ENCODE measurements at regions not wholly inside any gene's neighbourhood (a gene's known extent, or its start where the extent isn't known, plus 50 kb on each side); places are given as distances from the start of the nearest gene placed in this dataset.
A peak's percentile ranks its signal among the peaks of the same experiment; 100 is the strongest.

DNA sequence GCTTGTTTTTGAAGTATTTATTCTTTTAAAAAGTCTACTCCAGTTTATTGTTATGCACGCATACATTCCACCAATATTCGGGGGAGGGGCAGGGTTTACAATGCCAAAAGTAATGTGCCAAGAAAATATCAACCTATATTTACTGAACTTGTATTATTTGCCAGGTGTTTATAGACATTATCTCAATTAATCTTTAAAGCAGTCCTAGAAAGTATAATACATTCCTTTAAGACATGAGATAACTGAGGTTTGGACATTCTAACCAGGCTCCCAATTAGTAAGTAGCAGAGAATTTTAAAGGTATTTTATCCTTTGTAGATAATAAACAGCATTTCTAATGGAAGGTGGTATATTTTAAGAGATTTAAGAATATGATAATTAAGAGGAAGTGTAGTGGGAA, 124.5 kb upstream of the LRIG3 start:
- no peak for DNase-seq (ENCODE audit: low read depth)

DNA sequence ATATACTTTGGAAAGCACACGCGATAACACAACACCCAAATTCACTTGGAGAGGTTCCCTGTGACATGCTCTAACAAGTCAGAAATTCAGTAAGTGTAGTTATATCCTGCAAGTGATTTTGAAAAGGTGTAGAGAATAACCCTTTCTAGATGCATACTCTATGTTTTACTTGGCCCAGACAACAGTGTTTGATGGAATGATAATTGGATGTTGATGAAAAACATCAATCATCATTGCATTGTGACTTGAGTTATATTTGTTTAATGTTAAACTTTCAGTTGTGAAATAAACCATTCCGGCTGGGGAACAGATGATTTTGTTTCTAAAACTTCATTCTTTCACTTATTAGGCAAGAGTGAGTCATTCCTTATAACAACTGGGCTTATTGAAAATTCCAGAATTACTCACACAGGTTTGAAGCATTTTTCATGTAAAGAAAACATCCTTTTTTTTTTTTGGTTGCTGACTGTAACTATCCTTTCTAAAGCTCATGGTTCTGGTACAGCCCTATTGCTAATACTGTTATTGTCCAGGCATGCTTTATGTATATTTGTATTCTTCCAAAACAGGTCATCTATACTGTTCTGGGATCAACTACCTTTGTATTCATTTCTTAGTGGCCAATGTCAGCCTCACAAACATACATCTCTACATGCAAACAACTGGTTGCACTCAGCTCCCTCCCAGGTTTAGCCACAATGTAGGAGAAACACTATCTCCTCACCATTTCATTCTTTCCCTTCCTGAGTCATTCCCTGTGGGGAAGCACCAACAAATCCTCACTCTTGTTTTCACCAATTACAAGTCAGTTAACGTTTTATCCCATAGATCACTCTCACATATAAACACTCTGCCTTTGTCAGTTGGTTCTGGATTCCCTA, 121.2 kb upstream of the LRIG3 start:
- peak; percentile 75 for DNase-seq (ENCODE audit: low read depth)

DNA sequence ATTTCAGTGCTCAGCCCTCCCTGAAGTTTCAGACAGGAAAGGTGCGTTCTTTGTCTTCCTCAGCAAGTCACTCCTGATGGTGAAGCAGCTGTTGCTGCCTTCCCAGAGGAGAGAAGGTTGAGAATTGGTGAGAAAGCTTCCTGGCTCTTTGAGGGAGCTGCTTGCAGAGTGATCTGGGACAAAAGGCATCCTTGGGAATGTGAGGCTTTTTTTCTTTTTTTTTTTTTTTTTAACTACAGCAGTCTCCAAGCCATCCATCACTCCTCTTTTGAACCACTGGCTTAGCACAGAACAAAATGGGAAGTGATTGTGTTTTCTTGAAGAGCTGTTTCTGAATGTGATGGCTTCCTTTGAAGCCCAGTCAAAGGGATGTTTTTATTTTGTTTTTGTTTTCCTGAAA, 120.4 kb upstream of the LRIG3 start:
- DNase-seq (ENCODE audit: low read depth): peak; percentile 66

DNA sequence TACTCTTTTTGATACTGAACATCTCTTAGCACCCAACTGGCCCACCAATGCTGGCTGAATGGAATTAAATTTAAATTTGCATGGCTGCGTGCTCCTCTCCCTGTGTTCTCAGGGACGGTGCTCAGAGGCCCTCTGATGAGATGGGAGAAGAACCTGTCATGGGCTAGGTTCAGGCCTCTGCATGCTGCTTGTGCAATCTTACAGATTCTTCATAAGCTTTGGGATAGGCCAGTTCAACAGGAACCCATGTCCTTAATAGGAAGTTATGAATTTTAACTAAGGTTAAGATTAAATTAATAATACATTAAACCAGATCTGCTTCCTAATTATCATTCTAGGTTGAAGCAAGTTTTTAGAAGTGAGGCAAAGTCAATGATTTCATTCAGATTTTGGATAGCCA, 119.7 kb upstream of the LRIG3 start:
- DNase-seq (ENCODE audit: low read depth): no peak

DNA sequence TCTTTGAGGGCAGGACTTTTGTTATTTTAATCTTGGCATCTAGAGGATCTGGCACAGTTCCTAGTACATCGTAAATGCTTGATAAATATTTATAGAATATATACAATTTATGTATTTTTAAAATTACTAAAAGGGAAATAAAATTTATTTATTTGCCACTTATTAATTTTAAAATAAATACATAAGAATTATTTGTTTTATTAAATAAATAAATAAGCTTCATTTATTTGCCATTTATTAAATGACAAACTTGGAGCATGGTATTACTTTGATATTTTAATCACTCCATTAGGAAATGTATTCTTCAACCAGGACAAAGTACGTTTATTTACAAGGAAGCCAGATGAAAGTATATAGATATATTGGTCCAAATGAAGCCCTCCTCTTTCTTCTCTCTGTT, 118.7 kb upstream of the LRIG3 start:
- DNase-seq (ENCODE audit: low read depth): no peak

DNA sequence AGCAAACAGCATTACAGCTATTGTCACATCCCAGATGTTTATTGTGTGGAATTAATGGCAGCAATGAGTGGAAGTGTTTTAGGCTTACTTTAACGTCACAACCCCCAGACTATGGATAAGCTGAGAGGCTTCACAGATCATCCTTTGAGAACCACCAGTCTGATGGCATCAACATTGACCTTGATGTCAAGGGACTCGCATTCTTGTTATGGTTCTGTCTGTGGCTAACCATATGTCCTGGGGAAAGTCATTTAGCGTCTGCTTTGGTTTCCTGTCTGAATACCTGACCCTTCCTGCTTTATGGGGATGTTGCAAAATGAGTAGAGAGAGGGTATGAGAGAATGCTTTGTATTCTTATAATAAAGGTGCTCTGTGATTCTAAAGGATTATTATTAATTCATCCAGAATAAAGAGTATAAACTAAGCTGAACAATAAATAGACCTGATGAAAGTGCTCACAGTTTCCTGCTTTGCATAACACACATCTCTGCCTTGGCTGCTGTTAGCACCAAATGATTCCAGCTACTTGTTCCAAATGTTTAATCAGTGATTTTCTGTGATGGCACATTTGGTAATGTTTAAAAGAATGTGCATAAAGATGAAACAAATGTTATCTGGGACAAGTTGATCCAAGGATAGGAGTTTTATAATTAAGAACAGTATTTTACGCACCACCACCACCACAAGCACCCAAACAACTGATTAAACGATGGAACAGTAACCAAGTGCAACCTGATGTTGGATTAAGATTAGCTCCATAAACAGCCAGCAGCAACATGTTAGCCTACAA, 116.9 kb upstream of the LRIG3 start:
- no peak for DNase-seq (ENCODE audit: low read depth)

DNA sequence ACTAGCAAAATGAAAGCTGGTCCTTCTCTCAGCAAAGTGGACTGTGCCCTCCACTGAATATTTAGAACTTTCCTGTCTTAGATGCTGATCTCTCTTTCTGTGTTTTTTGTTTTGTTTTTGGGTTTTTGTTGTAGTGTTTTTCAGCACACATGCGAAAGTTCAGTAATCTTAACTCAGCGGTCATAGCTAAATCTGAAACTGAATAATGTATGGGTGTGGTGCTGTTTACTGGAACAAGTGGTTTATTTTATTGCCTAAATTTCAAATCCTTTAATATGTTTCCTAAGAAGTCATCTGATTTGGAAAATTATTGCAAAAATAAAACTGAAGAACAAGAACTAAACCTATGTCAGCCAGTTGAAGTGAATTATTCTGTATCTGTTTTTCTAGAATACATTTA, 116.0 kb upstream of the LRIG3 start:
- DNase-seq (ENCODE audit: low read depth): no peak

DNA sequence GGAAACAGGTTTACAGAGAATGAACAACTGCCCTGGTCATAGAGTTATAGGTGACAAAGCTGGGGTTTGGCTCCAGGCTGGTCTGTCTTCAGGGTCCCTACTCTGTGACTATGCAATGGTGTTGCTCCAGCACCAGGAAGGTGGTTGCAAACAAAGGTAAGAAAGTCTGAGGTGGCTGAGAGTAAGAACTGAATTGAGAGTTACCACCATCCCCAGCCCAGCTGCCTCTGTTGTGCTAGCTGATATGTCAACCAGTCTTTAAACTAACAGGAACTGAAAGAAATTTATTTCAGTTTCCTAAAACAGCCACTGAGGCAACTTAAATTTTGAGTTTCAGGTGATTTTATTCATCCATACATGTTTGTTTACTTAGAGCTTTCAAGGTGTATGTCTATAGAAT, 111.0 kb upstream of the LRIG3 start:
- DNase-seq (ENCODE audit: low read depth): no peak

DNA sequence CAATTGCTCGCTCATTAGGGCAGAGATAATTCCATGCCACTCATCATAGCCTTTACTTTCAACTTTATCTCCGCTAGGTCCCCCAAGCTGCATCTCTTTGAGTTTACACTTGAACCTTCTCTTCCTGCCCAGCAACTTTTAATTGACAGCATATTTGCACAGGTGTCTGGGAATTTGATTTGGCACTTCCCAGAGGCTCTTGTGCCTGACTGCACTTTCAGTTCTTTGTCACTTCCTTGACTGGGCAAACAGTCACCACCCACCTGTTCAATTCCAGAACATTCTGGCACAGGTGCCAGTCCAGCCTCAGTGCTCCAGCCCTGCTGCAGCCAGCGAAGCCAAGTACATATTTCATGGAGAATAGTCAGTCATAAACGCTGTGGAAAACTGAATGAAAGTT, 110.1 kb upstream of the LRIG3 start:
- no peak for DNase-seq (ENCODE audit: low read depth)

DNA sequence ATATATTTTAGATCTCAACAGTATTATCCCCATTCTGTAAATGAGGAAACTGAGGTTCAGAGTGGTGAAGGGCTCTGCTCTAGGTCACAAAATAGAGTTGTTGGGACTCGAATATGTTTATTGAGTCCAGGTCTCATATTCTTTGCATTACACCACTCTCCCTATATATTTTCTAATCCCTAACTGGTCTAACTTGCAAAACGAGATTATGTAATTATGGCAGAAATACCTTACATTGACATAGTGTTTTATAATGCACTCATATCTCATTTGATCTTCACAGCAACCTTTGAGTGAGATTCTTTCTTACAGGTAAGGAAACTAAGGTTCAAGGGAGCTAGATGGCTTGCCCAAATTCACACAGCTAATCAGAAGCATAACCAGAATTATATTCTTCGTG, 106.9 kb upstream of the LRIG3 start:
- no peak for DNase-seq (ENCODE audit: low read depth)

DNA sequence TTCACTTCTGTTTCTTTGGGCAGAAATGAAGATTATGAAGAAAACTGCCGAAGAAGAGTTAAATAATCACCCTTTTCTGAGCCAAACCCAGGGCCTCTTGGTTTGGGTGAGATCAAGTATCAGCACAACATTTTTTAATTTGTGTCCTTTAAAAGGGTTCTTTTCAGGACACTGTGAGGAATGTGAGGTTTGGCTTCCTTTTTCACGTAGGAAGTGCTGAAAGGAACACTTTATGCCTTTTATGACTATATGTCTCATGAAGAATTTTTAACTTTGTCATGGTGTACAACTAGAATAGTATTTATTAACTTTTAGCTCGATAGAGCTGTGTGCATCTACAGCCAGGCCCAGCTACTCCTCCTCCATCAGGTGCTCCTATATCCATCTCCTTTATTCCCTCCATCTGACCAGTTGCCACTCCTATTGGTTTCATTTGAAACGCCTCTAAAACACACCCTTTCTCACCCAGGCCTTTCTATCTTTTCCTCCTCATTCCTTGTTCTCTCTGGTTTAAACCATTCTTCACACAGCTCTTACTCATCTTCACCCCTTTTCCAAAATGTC, 103.6 kb upstream of the LRIG3 start:
- no peak for DNase-seq (ENCODE audit: low read depth)

DNA sequence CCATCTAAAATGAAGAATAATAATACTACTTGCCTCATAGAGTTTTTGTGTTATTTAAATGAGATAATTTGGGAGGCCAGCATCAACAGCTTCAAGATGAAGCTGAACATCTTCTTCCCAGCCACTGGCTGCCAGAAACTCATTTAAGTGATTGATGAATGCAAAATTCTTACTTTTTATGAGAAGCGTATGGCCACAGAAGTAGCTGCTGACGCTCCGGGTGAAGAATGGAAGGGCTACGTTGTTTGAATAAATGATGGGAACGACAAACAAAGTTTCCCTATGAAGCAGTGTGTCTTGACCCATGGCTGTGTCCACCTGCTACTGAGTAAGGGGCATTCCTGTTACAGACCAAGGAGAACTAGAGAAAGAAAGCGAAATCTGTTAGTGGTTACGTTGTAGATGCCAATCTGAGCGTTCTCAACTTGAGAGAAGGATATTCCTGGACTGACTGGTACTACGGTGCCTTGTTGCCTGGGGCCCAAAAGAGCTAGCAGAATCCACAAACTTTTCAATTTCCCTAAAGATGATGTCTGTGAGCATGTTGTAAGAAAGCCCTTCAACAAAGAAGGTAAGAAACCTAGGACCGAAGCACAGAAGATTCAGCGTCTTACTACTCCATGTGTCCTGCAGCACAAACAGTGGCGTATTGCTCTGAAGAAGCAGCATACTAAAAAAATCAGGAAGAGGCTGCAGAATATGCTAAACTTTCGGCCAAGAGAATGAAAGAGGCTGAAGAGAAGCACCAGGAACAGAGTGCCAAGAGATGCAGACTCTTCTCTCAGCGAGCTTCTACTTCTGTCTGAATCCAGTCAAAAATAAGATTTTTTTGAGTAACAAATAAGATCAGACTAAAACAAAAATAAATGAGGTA, 100.0 kb upstream of the LRIG3 start:
- no peak for DNase-seq (ENCODE audit: low read depth)

DNA sequence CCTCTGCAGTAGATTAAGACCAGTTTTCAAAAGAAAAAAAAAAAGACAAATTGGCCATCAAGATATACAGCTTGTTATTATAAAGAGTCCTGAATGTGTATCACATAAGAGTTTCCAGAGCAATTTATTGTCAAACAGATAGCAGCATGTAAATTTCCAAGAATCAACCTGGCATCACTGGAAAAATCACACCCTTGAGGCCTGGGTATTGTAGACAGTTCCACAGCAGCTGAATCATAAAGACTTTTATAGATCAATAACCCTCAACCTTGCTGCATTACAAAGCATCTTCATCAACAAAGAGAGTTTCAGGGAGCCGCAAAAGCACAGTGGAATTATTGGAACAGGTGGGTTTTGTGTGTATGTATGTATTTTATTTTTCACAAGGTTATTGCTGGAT, 94.6 kb upstream of the LRIG3 start:
- DNase-seq (ENCODE audit: low read depth): no peak

DNA sequence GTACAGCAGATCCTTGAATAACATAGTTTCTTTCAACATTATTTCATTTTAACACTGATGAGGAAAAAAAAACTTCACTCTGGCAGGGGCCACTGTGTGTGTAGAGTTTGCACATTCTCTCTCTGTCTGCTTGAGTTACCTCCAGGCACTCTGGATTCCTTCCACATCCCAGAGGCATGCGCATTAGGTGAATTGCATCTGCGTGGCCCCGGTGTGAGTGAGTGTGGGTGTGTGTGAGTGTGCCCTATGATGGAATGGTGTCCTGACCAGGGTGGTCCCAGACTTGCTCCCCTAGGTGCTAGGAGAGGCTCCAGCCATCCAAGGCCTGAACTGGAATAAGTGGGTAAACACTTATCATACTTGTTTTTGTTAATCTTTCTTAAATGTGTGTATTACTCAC, 90.6 kb upstream of the LRIG3 start:
- no peak for DNase-seq (ENCODE audit: low read depth)

DNA sequence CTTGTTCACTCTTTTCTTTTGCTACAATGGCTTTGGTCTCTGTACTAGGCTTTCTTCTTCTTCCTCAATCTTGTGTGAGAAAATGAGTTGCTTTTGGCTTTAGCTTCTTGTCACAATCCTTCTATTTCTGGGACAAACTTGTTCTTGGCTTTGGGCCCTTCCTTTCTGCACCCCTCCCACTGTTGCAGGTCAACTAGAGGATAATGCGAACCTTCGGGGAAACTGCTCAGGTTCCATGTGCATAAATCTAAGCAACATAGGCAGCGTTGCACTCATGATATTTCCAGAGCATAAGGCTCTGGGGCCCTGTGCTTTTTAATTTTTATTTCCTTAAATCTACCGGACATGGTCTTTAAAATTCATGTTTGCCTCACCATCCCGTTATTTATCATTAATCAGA, 89.8 kb upstream of the LRIG3 start:
- DNase-seq (ENCODE audit: low read depth): no peak

DNA sequence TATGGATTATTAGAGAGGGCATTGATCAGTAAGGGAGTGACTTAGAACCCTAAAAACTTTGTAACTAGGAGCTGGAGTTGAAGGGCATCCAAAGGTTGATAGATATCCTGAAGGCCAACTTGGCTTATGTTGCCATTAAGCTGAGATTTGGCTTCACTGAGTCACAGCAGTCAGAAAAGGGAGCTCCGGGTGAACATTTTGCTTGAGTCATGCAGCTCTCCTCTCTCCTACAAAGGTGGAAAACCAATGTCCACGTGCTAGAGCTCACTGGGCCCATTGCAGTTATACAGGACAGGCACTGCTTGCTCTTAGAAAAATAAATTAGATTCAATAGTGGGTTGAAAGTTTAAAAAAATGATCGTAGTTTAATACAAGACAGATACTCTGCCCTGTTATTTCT, 87.3 kb upstream of the LRIG3 start:
- no peak for DNase-seq (ENCODE audit: low read depth)

DNA sequence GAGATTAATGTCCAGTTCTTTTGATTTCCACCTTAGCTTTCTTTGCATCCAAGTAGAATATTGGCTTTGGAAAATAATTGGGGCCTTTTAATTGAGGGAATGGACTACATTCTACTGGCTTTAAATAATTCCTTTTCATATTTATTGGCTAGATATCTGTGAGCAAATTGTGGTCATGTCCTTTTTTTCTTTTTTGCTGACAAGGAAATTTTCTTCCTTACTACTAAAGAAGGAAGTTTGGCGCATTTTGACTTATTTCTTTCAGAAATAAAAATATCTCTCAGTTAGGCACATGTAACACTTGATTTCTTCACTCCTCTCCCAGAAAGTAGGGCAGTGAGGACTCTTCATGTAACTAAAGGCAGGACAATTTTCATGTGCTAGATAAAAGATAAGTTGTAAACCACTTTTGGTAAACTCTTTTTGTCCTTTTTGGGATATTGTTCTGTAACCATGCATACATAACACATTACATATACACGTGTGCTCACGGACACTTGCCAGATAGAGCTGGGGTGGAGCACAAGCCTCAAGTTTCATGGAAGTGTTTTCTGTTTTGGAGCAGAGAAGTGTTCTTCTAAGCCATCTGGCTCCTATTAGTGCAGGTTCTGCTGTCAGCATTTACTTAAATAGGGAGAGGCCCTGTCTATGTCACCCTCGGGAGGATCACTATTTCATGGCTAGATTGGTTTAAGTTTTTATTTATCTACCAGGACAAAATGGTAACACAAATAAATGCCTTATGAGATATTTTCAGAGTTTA, 85.1 kb upstream of the LRIG3 start:
- DNase-seq (ENCODE audit: low read depth): no peak

DNA sequence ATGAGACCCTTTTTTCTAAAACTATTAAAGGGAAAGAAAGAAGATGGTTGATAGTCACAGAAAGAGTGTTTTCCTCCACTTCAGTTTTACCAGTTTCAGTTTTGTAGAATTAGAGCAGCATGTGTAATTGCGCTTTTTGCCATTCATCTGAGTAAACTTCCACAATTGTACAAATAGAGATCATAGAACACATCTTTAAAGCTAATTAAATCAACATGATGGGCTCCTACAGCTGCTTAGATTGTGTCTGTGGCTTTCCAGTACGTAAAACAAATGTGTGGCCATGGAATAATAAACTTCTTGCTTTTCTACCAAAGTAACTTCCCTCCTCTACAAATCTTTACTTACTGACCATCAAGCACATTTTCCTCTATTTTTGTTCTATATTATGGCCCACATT, 84.2 kb upstream of the LRIG3 start:
- DNase-seq (ENCODE audit: low read depth): no peak

DNA sequence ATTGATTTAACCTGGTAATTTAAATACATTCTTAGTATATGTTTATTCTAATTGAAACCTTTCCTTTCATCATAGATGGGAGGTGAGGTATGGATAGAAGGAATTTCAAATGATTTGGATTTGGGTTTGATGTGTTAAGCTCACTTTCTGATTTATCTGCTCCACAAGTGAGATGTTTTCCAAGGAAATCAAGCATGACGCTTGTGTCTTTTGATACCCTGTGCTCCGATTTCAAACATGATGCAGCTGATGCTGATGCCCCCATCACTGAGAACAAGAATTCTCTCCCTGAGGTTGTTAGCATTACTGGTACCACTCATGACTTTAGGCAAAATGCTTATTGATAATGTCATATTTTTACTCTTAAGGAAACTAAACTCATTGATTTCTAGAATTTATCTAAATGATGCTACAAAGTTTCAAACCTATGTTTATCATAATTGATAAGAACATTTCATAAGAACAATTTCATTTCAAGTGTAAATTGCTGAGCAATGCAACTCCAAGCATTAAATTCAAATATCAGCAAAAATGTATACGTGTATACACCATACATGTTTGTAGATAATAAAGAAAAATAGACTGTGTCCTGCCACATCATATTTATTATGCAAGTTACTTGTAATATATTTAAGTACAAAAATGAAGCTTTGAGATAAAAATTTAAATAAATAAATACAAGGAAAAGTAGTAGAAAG, 75.5 kb upstream of the LRIG3 start:
- no peak for DNase-seq (ENCODE audit: low read depth)

DNA sequence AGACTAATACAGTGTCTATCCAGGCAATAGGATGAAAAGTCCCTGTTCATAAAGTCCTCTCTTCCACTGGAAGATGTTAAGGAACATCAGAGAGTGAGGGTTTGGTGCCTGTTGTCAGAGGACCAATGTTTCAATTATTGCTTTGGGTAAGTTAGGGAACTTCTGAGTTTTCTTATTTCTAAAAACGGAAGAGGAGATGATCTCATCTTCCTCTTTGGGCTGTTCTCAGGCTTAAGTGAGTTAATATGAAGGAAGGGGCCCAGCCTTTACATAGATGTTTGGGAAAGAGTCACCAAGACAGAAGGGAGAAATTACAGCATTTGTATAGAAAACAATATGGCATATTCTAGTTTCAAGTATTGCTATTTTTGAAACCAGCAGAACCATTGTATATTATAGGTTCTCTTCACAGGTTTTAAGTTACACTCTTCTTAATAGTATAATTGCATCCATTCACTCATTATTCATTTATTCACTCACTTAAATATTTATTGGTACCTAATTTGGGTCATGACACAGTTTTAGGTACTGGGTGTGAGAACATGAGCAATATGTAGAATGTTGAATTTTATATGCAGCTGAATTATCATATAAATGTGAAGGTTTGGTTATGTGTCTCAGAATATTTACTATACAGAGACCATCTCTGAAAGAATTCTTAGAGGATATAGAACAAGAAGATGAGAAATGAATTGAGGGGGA, 68.5 kb upstream of the LRIG3 start:
- DNase-seq (ENCODE audit: low read depth): no peak

Measured in HS-27A (cell line).